ENCODE measurements at regions not wholly inside any gene's neighbourhood (a gene's known extent, or its start where the extent isn't known, plus 50 kb on each side); places are given as distances from the start of the nearest gene placed in this dataset.

GRCh38 chr1:116299248-116299647 lies 73.8 kb upstream of the ATP1A1 start:
- DNase-seq = no peak

GRCh38 chr1:116302281-116302680 lies 70.8 kb upstream of the ATP1A1 start:
- DNase-seq = no peak

GRCh38 chr1:116306102-116306501 lies 66.9 kb upstream of the ATP1A1 start:
- DNase-seq = no peak

- DNase-seq = no peak
These were observed 66.1 kb upstream of the ATP1A1 start for GRCh38 chr1:116306840-116307442.

- DNase-seq = no peak
These were observed 64.8 kb upstream of the ATP1A1 start for GRCh38 chr1:116308276-116308675.

GRCh38 chr1:116309090-116309870 lies 63.8 kb upstream of the ATP1A1 start:
- peak; percentile 88 for DNase-seq

- no peak for DNase-seq
These were observed 62.9 kb upstream of the ATP1A1 start for GRCh38 chr1:116310180-116310579.

- DNase-seq = no peak
These were observed 61.9 kb upstream of the ATP1A1 start for GRCh38 chr1:116311193-116311592.

- no peak for DNase-seq
These were observed 61.0 kb upstream of the ATP1A1 start for GRCh38 chr1:116311756-116312680.

GRCh38 chr1:116312681-116313069 lies 60.4 kb upstream of the ATP1A1 start:
- DNase-seq = no peak

- DNase-seq = no peak
These were observed 59.3 kb upstream of the ATP1A1 start for GRCh38 chr1:116313776-116314175.

- DNase-seq = no peak
These were observed 58.6 kb upstream of the ATP1A1 start for GRCh38 chr1:116314305-116314919.

- DNase-seq = no peak
These were observed 56.7 kb upstream of the ATP1A1 start for GRCh38 chr1:116316373-116316772.

GRCh38 chr1:116318897-116319296 lies 54.1 kb upstream of the ATP1A1 start:
- DNase-seq = no peak

- DNase-seq = no peak
These were observed 52.2 kb upstream of the ATP1A1 start for GRCh38 chr1:116320874-116321273.

GRCh38 chr1:116321766-116322175 lies 51.3 kb upstream of the ATP1A1 start:
- DNase-seq = no peak

- DNase-seq = no peak
These were observed 50.2 kb upstream of the ATP1A1 start for GRCh38 chr1:116322752-116323405.
